ENCODE measurements at regions not wholly inside any gene's neighbourhood (a gene's known extent, or its start where the extent isn't known, plus 50 kb on each side); places are given as distances from the start of the nearest gene placed in this dataset.

DNA sequence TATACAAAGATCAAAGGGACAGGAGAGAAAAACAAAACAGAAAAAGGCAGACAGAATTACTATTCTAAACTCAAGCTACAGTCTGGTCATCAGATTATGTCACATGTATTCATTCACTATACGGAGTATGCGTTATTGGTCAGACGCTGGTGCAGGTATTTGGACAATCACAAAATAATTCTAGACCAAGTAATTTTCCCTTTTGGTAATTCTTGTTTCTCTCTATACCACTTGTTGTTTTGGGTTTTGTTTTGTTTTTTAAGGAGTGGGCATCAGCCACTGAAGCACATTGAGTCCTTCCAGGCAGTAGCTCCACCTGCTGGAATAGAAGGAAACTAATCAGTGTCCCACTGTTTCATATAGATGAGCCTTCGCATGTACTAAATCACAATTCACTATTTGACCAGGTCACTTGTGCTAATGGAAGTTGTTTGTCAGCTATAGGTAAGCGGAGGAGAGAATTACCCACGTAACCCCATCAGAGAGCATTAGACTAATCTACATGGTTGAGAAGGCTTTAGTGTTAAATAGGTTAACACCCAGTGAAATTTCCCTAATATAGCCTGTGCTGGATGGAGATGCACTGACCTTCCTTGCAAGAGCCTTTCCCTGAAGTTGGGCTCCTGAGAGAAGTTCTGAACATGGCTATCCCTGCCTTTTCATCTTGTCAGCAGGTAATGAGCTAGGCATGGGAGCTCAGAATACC is 77.9 kb downstream of the TNFAIP3 start:
- Histone ChIP-seq H3K4me3 (peak overlapping the region; percentile 21), H3K27ac (no peak overlapping the region)
- TF ChIP-seq, protein P1, sequence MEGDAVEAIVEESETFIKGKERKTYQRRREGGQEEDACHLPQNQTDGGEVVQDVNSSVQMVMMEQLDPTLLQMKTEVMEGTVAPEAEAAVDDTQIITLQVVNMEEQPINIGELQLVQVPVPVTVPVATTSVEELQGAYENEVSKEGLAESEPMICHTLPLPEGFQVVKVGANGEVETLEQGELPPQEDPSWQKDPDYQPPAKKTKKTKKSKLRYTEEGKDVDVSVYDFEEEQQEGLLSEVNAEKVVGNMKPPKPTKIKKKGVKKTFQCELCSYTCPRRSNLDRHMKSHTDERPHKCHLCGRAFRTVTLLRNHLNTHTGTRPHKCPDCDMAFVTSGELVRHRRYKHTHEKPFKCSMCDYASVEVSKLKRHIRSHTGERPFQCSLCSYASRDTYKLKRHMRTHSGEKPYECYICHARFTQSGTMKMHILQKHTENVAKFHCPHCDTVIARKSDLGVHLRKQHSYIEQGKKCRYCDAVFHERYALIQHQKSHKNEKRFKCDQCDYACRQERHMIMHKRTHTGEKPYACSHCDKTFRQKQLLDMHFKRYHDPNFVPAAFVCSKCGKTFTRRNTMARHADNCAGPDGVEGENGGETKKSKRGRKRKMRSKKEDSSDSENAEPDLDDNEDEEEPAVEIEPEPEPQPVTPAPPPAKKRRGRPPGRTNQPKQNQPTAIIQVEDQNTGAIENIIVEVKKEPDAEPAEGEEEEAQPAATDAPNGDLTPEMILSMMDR (IDR thresholded peaks at IDR 0.05): peak; percentile 36
- no peak for DNase-seq (ENCODE audit: low spot score)

DNA sequence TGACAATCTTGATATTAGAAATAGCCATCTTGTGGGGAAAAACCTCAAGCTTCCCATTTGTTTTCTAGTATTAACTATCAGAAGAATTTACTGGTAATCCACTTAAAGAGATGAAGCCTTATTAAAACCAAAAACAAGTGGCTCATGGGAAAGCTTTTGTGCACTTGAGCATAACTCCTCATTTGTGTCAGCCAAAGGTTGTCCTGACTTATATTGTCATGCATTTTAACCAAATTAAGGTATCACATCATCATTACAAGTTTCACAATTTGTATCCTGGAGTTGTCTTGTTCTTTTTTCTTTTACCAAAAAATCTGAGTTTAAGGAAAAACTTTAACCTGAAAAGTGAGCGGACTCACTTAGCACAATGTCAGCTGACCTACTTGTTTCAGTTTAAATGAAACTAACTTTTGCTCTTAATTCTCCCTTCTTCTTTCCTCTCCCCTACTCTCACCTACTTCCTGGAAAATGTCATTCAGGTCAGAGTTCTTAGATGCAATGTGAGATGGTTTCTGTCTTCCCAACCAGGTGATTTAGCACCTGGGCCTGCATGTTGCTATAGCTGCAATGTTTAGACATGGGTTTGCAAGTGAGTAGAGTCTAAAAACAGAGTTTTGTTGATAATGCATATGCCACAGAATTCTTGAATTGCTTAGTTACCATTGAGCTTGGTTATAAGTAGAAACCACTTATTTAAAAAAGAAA is 82.8 kb downstream of the TNFAIP3 start:
- Histone ChIP-seq H3K4me3 (no peak overlapping the region), H3K27ac (no peak overlapping the region)
- TF ChIP-seq, protein P1 (IDR thresholded peaks at IDR 0.05): no peak
- DNase-seq (ENCODE audit: low spot score): no peak

- Histone ChIP-seq H3K27ac (no peak overlapping the region), H3K4me3 (no peak overlapping the region)
- no peak for DNase-seq (ENCODE audit: low spot score)
- TF ChIP-seq, protein P1 (IDR thresholded peaks at IDR 0.05): no peak
Measured at GRCh38 chr6:137950581-137950980, 83.5 kb downstream of the TNFAIP3 start.

GRCh38 chr6:137951064-137951597 is 84.1 kb downstream of the TNFAIP3 start:
- H3K27ac ChIP-seq: no peak overlapping the region

GRCh38 chr6:137952247-137952646 is 85.2 kb downstream of the TNFAIP3 start:
- DNase-seq (ENCODE audit: low spot score): no peak
- TF ChIP-seq, protein P1 (IDR thresholded peaks at IDR 0.05): no peak

More at GRCh38 chr6:137951064-137951597, 84.1 kb downstream of the TNFAIP3 start:
- DNase-seq (ENCODE audit: low spot score): no peak
- H3K4me3 ChIP-seq: no peak overlapping the region
- TF ChIP-seq, protein P1 (IDR thresholded peaks at IDR 0.05): no peak

DNA sequence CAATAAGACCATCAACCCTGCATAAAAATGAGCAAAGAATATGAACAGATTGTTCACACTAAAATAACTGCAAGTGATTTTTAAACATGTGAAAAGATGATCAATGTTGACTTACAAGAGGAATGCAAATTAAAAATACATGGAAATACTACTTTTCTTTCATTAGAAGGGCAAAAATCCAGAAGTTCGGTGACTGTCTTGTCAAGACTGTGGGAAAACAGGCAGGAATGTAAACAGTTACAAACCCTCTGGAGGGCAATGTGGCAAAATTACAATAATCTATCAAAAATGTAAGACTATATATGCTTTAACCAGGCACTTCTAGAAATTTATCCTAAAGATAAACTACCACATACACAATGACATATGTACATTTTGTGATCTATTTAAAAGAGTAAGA is 86.7 kb downstream of the TNFAIP3 start:
- DNase-seq (ENCODE audit: low spot score): no peak

More at GRCh38 chr6:137952247-137952646, 85.2 kb downstream of the TNFAIP3 start:
- H3K27ac ChIP-seq: no peak overlapping the region
- no peak overlapping the region for H3K4me3 ChIP-seq

More for the DNA sequence above, 86.7 kb downstream of the TNFAIP3 start:
- TF ChIP-seq, protein P1 (IDR thresholded peaks at IDR 0.05): no peak
- Histone ChIP-seq H3K4me3 (no peak overlapping the region), H3K27ac (no peak overlapping the region)
